Fibroblast of the aortic adventitia (primary cell): ENCODE measurements at regions not wholly inside any gene's neighbourhood (a gene's known extent, or its start where the extent isn't known, plus 50 kb on each side); places are given as distances from the start of the nearest gene placed in this dataset.
"Not testable (repeated sequence)": the region's sequence is repeated elsewhere in the genome, so short reads cannot be mapped to it uniquely, and the experiment has no call there.

Experiments used
- DNase-seq: peaks from one replicate; pipeline ENCODE4 v3.0.0-alpha.2; 2010; ENCODE audit warnings: low read depth
- H3K4me3 ChIP-seq: 2 replicates; pipeline ENCODE4 v1.5.1; 2011; ENCODE audit warnings: low read depth, mild to moderate bottlenecking, control low read depth, low read length, moderate library complexity
- TF ChIP-seq, protein P1 (sequence below): IDR thresholded peaks from 2 replicates; pipeline ENCODE4 v1.5.1; 2011; ENCODE audit warnings: mild to moderate bottlenecking, low read length, control low read depth, inconsistent platforms; ENCODE audit not compliant: insufficient read depth

DNA sequence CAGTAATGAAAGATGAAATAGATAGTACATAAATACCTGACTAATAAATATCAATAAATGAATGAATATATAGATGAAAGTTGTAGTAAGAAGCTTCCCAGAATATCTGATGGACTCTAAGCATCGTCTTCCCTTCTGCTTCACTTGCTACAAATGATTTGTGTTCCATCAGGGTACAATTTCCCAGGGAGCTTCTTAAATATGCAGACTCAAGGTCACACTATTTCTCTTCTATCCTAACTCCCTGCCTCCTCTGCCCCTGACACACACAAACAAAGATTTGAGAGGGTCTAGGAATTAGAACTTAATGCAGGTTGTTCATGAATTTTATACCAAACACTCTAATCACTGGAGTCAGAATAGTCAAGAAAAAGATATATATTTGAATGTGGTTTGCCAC lies 415.9 kb upstream of the TMPRSS15 start:
- DNase-seq: no peak
- TF ChIP-seq, protein P1, sequence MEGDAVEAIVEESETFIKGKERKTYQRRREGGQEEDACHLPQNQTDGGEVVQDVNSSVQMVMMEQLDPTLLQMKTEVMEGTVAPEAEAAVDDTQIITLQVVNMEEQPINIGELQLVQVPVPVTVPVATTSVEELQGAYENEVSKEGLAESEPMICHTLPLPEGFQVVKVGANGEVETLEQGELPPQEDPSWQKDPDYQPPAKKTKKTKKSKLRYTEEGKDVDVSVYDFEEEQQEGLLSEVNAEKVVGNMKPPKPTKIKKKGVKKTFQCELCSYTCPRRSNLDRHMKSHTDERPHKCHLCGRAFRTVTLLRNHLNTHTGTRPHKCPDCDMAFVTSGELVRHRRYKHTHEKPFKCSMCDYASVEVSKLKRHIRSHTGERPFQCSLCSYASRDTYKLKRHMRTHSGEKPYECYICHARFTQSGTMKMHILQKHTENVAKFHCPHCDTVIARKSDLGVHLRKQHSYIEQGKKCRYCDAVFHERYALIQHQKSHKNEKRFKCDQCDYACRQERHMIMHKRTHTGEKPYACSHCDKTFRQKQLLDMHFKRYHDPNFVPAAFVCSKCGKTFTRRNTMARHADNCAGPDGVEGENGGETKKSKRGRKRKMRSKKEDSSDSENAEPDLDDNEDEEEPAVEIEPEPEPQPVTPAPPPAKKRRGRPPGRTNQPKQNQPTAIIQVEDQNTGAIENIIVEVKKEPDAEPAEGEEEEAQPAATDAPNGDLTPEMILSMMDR: no peak
- no peak overlapping the region for H3K4me3 ChIP-seq

DNA sequence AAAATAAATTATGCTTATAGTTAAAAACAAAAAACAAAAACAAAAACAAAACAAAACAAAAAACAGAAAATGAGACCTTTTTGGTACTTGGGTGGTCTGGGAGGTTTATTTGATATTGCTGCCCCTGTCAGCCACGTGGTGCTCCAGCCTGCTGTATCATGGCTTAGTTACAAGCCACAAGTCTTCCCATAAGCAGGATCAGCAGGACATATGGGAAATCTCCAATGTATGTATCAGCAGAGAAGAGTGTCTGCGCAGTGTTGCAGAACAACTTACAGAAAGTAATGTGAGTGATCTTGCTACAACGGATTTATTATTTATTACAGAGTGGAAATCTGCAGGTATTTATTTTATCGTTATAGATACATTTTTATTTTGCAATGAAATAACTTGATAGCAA lies 423.0 kb upstream of the TMPRSS15 start:
- TF ChIP-seq, protein P1: no peak
- DNase-seq: no peak
- no peak overlapping the region for H3K4me3 ChIP-seq

DNA sequence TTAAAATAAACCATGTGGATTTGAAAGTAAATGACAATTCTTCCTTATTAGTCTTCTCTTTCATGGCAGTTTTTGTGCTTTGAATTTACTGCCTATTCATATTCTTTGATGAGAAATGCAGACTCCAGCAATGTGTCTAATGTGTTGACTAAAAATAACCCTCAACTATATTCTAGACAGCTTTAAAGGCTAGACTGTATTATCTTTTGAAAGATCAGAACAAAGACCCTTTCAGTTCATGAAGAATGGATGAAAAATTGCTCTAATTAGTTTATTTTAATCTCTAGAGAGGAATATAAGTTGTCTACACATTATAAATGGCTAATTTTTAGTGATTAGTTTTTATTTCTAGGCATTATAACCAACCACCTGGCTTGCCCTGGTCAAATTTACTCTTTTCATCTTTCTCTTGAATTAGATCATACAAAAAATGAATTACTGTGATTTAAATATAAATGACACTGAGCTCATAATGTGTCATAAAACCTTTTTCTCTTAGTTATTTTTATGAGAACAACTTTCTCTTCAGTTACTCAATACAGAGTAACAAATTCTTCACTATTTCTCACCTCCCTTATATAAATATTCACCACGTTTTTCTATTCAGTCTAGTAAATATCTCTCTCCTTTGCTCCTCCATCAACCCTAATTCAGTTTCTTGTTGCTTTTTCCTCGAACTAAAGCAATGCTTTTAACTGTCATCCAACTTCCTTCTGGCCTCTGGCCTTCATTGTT lies 428.5 kb upstream of the TMPRSS15 start:
- DNase-seq: no peak
- TF ChIP-seq, protein P1: no peak
- no peak overlapping the region for H3K4me3 ChIP-seq

DNA sequence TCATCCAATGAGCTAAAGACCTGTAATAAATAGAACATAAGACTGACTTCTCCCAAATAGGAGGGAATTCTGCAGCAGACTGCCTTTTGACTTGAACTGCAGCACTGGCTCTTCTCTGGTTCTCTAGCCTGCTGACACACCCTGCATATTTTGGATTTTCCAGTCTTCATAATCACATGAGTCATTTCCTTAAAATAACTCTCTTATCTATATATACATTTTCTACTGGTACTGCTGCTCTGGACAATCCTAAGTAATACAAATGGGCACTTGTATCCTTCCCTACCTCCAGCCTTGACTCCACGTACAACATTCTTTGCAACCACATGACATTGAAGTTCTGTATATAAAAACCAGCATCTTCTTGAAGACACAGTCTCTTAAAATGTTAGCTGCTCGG lies 429.4 kb upstream of the TMPRSS15 start:
- TF ChIP-seq, protein P1: no peak
- no peak overlapping the region for H3K4me3 ChIP-seq
- peak; percentile 24 for DNase-seq

DNA sequence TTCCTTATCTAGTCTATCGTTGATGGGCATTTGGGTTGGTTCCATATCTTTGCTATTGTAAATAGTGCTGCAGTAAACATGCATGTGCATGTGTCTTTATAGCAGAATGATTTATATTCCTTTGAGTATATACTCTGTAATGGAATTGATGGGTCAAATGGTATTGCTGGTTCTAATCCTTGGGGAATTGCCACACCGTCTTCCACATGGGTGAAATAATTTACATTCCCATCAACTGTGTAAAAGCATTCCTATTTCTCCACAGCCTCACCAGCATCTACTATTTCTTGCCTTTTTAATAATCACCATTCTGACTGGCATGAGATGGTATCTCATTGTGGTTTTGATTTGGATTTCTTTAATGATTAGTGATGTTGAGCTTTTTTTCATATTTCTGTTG lies 430.5 kb upstream of the TMPRSS15 start:
- not testable (repeated sequence) for H3K4me3 ChIP-seq, DNase-seq

DNA sequence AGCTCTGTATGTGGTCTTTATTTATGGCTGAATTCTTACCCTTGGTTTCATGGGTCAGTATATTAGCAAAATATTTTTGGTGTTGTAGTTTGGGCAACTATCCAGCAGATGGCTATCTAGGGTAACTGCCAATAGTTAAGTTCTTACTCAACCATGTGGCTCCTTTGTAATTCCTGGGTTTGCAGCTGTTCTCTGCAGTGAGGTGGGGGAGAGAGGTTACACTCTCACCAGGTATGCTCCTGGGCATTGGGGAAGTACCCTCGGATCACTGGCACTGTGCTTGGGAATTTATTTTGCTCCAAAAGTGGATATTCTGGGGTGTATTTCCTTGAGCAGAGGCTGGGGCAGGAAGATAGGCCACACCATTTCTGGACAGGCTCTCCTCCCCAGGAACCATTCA lies 436.7 kb upstream of the TMPRSS15 start:
- H3K4me3 ChIP-seq: no peak overlapping the region
- TF ChIP-seq, protein P1: no peak
- DNase-seq: no peak

DNA sequence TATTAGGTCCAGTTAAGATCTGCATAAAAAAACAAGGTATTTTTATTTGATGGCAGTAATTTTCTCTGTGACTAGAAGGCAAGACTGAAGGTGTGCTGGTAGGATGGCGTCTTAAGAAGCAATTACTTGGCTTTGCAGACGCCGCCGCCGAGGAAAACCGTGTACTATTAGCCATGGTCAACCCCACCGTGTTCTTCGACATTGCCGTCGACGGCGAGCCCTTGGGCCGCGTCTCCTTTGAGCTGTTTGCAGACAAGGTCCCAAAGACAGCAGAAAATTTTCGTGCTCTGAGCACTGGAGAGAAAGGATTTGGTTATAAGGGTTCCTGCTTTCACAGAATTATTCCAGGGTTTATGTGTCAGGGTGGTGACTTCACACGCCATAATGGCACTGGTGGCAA lies 454.0 kb upstream of the TMPRSS15 start:
- DNase-seq, H3K4me3 ChIP-seq: not testable (repeated sequence)

DNA sequence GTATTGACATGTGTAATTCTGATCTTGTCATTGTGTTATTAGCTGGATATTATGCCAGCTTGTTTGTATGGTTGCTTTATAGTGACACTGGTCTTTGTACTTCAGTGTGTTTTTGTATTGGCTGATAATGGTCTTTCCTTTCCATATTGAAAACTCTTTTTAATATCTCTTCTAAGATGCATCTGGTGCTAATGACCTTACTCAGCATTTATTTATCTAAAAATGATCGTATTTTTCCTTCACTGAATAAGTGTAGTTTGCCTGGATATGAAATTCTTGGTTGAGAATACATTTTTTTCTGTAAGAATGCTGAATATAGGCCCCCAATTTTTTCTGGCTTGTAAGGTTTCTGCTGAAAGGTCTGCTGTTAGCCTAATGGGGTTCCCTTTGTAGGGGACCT lies 465.5 kb upstream of the TMPRSS15 start:
- H3K4me3 ChIP-seq: no peak overlapping the region
- DNase-seq: no peak
- TF ChIP-seq, protein P1: no peak
